A673 (cell line): ENCODE measurements at regions not wholly inside any gene's neighbourhood (a gene's known extent, or its start where the extent isn't known, plus 50 kb on each side); places are given as distances from the start of the nearest gene placed in this dataset.

Experiments used
- CTCF ChIP-seq: fragments of 300-800, 200-600 bp; sonication (generic); conservative IDR thresholded peaks from 2 replicates; pipeline ENCODE4 v1.5.1; 2017; ENCODE audit warnings: low read depth, mild to moderate bottlenecking, antibody characterized with exemption, low read length, moderate library complexity, mixed read lengths
- EZH2 ChIP-seq: fragments of 200-600 bp; sonication (generic); IDR thresholded peaks from 2 replicates; pipeline ENCODE4 v1.6.1; 2017; ENCODE audit warnings: borderline replicate concordance, low read depth, mild to moderate bottlenecking, mixed read lengths, antibody characterized with exemption, low read length; ENCODE audit not compliant: poor library complexity, severe bottlenecking

- TF ChIP-seq CTCF: no peak
- TF ChIP-seq EZH2: no peak
Measured at GRCh38 chr10:105949721-105950120, 1214.8 kb downstream of the SORCS1 start.
